ENCODE measurements at regions not wholly inside any gene's neighbourhood (a gene's known extent, or its start where the extent isn't known, plus 50 kb on each side); places are given as distances from the start of the nearest gene placed in this dataset.
A peak's percentile ranks its signal among the peaks of the same experiment; 100 is the strongest.

DNA sequence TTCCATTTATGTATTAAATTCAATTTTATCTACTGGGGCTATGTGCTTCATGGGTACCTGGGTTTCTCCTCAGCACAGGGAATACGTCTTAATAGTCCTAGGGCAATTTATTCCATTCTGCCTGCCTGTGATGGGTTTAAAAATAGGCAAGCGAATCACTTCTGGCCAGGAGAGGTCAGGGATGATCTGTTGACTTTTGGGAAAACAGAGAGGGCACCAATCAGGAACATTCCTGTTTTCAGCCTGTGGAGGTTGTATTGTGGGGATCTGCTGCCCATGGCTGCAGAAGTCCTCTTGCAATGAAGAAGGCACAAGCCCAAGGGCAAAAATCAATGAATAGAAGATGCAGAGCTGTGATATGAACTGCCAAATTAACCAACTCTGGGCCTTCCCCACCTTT, 303.1 kb downstream of the CTH start:
- H3K9me3 ChIP-seq = no peaks in the 10 kb centered on the region
- 49 to 60% methylated on average over 1 to 2 of the region's 2 CpGs for WGBS, 2 donors (ENCODE audit: low coverage in 1 of 2)

DNA sequence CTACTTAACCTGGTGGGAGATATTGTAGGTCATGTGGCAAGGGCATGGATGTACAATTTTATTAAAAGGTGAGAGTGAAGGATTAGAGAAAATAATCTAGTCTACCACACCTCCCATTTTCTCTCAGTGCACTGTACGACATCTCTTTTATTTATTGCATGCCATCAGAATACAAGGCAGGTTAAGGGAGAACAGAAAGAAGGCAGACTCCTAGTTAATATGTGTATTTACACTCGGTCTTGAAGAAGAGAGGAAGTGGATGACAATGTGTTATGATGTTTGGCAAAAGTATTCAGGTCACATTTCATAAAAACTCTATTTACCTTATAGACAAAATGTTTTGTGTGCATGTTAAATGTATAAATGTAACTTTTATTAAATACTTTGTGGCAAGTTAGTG, 306.1 kb downstream of the CTH start:
- no peak for DNase-seq
- Histone ChIP-seq H3K27ac (no peak overlapping the region), H3K36me3 (no peaks in the 10 kb centered on the region), H3K4me1 (peaks cover 0 to 6% (median 0%) of the 10 kb centered on the region in 4 donors), H3K27me3 (no peaks in the 10 kb centered on the region), H3K9me3 (no peaks in the 10 kb centered on the region), H3K4me3 (no peak overlapping the region)
- WGBS, 2 donors (ENCODE audit: low coverage in 1 of 2) = 49 to 62% methylated on average over 2 of the region's 2 CpGs
- TF ChIP-seq POLR2A (IDR thresholded peaks at IDR 0.05) = no peak
- TF ChIP-seq POLR2AphosphoS5 (IDR thresholded peaks at IDR 0.05) = peak in 1 of 3 donors; percentile 28
- in situ Hi-C loops (cut with MboI; ENCODE audit: low pct_ligation_motif_present in 1 of 4, low pct_unique_long_range_greater_than_20kb in 1 of 4, low sequenced_read_pairs in 3 of 4) = no loop called here
- intact Hi-C loops (cut with DNase I; ENCODE audit: low total_unique reads) = no loop called here

More for the DNA sequence above, 303.1 kb downstream of the CTH start:
- Histone ChIP-seq H3K27ac (no peak overlapping the region), H3K27me3 (no peaks in the 10 kb centered on the region), H3K36me3 (no peaks in the 10 kb centered on the region), H3K4me1 (peaks cover 0 to 6% (median 0%) of the 10 kb centered on the region in 4 donors), H3K4me3 (no peak overlapping the region)
- TF ChIP-seq POLR2A (IDR thresholded peaks at IDR 0.05) = no peak
- TF ChIP-seq, protein P1, sequence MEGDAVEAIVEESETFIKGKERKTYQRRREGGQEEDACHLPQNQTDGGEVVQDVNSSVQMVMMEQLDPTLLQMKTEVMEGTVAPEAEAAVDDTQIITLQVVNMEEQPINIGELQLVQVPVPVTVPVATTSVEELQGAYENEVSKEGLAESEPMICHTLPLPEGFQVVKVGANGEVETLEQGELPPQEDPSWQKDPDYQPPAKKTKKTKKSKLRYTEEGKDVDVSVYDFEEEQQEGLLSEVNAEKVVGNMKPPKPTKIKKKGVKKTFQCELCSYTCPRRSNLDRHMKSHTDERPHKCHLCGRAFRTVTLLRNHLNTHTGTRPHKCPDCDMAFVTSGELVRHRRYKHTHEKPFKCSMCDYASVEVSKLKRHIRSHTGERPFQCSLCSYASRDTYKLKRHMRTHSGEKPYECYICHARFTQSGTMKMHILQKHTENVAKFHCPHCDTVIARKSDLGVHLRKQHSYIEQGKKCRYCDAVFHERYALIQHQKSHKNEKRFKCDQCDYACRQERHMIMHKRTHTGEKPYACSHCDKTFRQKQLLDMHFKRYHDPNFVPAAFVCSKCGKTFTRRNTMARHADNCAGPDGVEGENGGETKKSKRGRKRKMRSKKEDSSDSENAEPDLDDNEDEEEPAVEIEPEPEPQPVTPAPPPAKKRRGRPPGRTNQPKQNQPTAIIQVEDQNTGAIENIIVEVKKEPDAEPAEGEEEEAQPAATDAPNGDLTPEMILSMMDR (IDR thresholded peaks at IDR 0.05) = no peak
- in situ Hi-C loops (cut with MboI; ENCODE audit: low pct_ligation_motif_present in 1 of 4, low pct_unique_long_range_greater_than_20kb in 1 of 4, low sequenced_read_pairs in 3 of 4) = no loop called here
- no peak for DNase-seq
- intact Hi-C loops (cut with DNase I; ENCODE audit: low total_unique reads) = no loop called here

DNA sequence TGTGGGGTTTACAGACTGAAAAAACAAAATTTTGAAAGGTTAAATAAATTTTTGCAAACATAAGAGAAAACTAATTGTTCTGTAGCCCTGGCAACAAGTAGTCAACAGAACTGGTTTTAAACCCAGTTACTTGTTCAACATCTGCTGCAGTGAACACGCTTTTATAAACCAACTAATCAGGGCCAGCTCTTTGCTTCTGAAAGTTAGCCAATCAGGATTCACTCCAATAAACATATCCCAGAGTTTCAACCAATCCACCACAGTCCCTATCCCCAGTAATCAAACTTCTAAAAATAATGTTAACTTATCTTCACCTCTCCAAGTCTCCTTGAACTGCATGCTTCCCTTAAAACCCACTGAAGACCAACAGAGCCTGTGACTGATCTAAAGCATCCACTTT, 306.6 kb downstream of the CTH start:
- in situ Hi-C loops (cut with MboI; ENCODE audit: low pct_ligation_motif_present in 1 of 4, low pct_unique_long_range_greater_than_20kb in 1 of 4, low sequenced_read_pairs in 3 of 4) = no loop called here
- H3K36me3 ChIP-seq = no peaks in the 10 kb centered on the region
- H3K4me1 ChIP-seq = peaks cover 0 to 6% (median 0%) of the 10 kb centered on the region in 4 donors
- no peaks in the 10 kb centered on the region for H3K27me3 ChIP-seq
- no peak for DNase-seq
- TF ChIP-seq, protein P1 (IDR thresholded peaks at IDR 0.05) = no peak
- no peak for TF ChIP-seq EP300 (IDR thresholded peaks at IDR 0.05; ENCODE audit: low read depth)
- no peak for TF ChIP-seq POLR2AphosphoS5 (IDR thresholded peaks at IDR 0.05)
- TF ChIP-seq POLR2A (IDR thresholded peaks at IDR 0.05) = no peak
- no peak overlapping the region for H3K4me3 ChIP-seq
- 39 to 67% methylated on average over 1 of the region's 1 CpG for WGBS, 2 donors (ENCODE audit: low coverage in 1 of 2)
- H3K9me3 ChIP-seq = no peaks in the 10 kb centered on the region
- intact Hi-C loops (cut with DNase I; ENCODE audit: low total_unique reads) = no loop called here
- peak overlapping the region in 2 of 4 donors; percentile 27 to 40 for H3K27ac ChIP-seq

DNA sequence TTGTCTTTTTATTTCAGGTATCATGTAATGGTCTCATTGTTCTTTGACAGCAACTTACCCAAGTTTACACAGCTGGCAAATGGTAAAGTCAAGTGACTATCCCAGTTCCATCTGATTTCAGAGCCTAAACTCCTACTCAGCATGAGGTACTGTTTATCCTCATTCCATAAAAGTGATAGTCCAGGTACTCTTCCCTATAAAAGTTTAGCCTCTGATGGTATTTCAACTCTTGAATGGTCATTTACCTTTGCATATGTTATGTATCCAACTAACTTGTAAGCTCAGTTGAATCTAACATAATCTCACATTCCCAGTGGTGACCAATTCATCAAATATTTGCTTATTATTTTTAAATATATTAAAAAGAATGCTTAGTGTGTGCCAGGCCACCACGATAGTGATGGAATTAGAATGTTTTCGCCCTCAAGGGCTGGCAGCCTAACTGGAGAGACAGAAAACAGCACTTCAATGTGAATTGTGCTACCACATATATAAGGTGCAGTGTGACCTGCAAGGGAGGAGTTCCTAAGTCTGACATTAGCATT, 307.1 kb downstream of the CTH start:
- H3K36me3 ChIP-seq = no peaks in the 10 kb centered on the region
- intact Hi-C loops (cut with DNase I; ENCODE audit: low total_unique reads) (no loop called here), in situ Hi-C loops (cut with MboI; ENCODE audit: low pct_ligation_motif_present in 1 of 4, low pct_unique_long_range_greater_than_20kb in 1 of 4, low sequenced_read_pairs in 3 of 4) (no loop called here)
- no peak overlapping the region for H3K4me3 ChIP-seq
- TF ChIP-seq, protein P1 (IDR thresholded peaks at IDR 0.05) = no peak
- TF ChIP-seq POLR2A (IDR thresholded peaks at IDR 0.05) (no peak), POLR2AphosphoS5 (IDR thresholded peaks at IDR 0.05) (no peak), EP300 (IDR thresholded peaks at IDR 0.05; ENCODE audit: low read depth) (no peak)
- H3K9me3 ChIP-seq = no peaks in the 10 kb centered on the region
- peaks cover 0 to 6% (median 0%) of the 10 kb centered on the region in 4 donors for H3K4me1 ChIP-seq
- peak overlapping the region in 3 of 4 donors; percentile 2 to 40 (median 27) for H3K27ac ChIP-seq
- no peak for DNase-seq
- no peaks in the 10 kb centered on the region for H3K27me3 ChIP-seq
- 44 to 62% methylated on average over 2 of the region's 2 CpGs for WGBS, 2 donors (ENCODE audit: low coverage in 1 of 2)

DNA sequence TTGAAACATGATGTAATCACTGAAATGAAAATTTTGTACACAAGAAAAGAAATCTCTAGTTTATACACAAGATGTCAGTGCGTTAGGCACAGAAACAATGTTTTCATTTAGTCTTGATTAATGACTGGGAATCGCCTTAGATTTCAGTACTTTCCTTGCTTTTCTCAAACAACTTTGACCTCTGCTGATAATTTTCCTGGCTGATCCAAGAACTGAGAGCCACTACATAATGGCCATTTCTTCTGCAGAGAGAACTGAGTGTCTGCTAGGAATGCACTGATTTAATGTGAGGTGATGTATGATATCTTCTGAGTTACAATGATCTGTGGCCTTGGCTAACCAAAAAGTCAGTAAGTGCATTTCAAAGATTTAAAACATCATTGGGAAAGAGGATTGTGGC, 308.1 kb downstream of the CTH start:
- no peak for TF ChIP-seq POLR2A (IDR thresholded peaks at IDR 0.05)
- no peak for TF ChIP-seq EP300 (IDR thresholded peaks at IDR 0.05; ENCODE audit: low read depth)
- H3K27me3 ChIP-seq = no peaks in the 10 kb centered on the region
- WGBS, 2 donors (ENCODE audit: low coverage in 1 of 2) = 52 to 68% methylated on average over 2 of the region's 2 CpGs

More for the DNA sequence above, 308.1 kb downstream of the CTH start:
- Histone ChIP-seq H3K36me3 (no peaks in the 10 kb centered on the region), H3K4me1 (peaks cover 0 to 6% (median 0%) of the 10 kb centered on the region in 4 donors), H3K4me3 (no peak overlapping the region), H3K27ac (no peak overlapping the region), H3K9me3 (no peaks in the 10 kb centered on the region)
- in situ Hi-C loops (cut with MboI; ENCODE audit: low pct_ligation_motif_present in 1 of 4, low pct_unique_long_range_greater_than_20kb in 1 of 4, low sequenced_read_pairs in 3 of 4) (no loop called here), intact Hi-C loops (cut with DNase I; ENCODE audit: low total_unique reads) (no loop called here)
- no peak for DNase-seq
